GM12873 (cell line): ENCODE measurements at regions not wholly inside any gene's neighbourhood (a gene's known extent, or its start where the extent isn't known, plus 50 kb on each side); places are given as distances from the start of the nearest gene placed in this dataset.

Source experiments
- TF ChIP-seq, protein P1 (sequence below): IDR thresholded peaks from 2 replicates; pipeline ENCODE4 v1.5.1; 2012; ENCODE audit warnings: low read depth, mild to moderate bottlenecking, moderate library complexity, low read length, control low read depth; ENCODE audit not compliant: insufficient read depth; ENCODE audit errors: missing control alignments

DNA sequence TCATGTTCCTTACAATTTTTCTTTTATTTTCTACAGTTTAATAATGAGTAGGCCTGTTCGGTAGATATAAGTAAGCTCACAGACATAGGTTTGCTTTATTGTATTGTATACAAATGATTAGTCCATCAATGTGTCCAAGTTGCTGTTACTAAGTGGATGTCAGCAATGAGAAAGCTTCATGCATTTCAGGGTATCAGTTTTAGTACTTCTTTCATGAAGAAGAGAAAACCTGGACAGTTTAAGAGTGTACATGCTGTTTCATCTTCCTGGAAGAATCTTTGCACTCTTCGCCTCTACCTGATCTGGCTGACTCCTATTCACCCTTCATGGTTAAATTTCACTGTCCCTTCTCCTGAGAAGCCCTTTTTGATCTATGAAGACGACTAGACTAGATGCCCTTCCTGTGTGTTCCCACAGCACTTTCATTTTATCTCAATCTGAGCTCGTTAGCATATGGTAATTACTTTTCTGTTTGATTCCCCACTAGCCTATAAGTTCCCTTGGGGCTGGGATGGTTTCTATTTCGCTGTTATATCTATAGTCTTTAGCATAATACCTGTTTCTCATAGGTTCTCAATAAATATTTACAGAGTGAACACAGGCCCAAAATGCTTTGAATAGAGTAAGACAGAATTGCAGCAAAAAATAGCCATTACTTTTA, 70.7 kb downstream of the CETN3 start:
- TF ChIP-seq, protein P1, sequence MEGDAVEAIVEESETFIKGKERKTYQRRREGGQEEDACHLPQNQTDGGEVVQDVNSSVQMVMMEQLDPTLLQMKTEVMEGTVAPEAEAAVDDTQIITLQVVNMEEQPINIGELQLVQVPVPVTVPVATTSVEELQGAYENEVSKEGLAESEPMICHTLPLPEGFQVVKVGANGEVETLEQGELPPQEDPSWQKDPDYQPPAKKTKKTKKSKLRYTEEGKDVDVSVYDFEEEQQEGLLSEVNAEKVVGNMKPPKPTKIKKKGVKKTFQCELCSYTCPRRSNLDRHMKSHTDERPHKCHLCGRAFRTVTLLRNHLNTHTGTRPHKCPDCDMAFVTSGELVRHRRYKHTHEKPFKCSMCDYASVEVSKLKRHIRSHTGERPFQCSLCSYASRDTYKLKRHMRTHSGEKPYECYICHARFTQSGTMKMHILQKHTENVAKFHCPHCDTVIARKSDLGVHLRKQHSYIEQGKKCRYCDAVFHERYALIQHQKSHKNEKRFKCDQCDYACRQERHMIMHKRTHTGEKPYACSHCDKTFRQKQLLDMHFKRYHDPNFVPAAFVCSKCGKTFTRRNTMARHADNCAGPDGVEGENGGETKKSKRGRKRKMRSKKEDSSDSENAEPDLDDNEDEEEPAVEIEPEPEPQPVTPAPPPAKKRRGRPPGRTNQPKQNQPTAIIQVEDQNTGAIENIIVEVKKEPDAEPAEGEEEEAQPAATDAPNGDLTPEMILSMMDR: no peak

DNA sequence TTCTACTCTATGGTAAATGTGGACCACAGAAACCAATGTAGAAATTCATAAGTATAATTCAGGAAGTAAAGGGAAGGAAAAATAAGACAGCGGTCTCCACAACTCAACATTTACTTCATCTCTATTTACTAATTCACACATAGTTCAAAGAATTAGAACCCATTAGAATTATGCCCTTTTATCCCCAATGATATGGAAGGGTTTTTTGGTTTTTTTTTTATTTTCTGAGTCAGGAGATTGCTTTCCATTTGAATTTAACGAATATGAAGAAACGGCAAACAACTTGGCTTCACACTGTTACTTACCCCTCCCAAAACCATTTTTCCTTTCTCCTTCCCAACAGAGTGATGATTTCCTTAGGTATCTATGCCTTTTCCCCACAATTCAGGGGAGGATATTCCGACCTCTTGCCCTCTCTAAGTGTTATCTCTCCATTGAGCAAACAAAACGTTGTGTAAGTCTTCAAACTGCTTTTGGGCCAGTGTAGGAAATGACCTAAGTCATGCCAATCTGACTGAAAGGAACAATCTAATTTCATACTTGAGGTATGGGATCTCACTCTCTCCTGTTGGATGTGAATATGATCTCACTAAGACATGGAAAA, 72.0 kb downstream of the CETN3 start:
- TF ChIP-seq, protein P1: no peak

- TF ChIP-seq, protein P1: no peak
Measured at GRCh38 chr5:90336752-90337151, 72.8 kb downstream of the CETN3 start.

DNA sequence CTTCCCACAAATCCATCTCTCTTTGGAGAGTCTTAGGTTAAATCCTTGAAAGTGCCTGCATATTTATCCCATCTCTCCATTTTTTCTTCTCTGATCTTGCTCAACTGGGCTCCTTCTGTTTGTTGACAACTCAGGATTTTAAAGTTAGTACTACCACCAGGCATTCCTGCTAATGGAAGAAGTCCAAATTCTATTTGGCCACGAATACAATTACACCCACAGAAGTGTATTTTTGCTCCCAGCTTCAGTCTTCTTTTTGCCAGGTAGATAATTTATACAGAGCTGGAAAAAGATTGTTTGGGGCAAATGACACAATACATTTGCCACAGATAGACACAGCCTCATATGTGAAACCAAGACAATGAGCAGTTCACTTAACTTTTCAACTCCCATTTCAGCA, 74.8 kb downstream of the CETN3 start:
- TF ChIP-seq, protein P1: no peak

DNA sequence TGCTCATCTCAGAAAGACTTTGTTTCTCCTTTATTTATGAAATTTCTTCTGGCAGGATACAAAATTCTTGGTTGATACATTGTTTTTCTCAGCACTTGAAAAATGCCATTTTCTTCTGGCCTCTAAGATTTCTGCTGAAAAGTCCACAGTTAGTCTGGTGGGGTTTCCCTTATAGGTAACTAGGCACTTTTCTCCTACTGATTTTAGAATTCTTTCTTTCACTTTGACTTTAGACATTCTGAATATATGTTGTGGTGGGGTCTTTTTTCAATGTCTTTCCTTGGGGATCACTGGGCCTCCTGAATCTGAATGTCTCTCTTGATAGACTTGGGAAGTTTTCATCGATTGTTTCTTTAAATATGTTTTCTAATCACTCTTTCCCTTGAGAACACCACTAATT, 79.6 kb downstream of the CETN3 start:
- TF ChIP-seq, protein P1: no peak

GRCh38 chr5:90326995-90327394, 82.6 kb downstream of the CETN3 start:
- TF ChIP-seq, protein P1: no peak

DNA sequence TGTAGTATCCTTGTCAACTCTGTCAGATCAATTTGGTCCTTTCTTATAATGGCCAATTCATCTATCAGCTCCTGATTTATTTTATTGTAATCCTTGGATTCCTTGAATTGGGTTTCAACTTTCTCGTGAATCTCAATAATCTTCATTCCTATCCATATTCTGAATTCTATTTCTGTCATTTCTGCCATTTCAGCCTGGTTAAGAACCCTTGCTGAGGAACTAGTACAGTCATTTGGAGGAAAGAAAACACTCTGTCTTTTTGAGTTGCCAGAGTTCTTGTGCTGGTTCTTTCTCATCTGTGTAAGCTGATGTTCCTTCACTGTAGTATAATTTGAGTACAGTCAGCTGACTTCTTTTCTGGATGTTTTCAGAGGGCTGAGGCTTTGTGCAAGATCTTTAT, 84.5 kb downstream of the CETN3 start:
- TF ChIP-seq, protein P1: no peak
